ENCODE measurements at regions not wholly inside any gene's neighbourhood (a gene's known extent, or its start where the extent isn't known, plus 50 kb on each side); places are given as distances from the start of the nearest gene placed in this dataset.

DNA sequence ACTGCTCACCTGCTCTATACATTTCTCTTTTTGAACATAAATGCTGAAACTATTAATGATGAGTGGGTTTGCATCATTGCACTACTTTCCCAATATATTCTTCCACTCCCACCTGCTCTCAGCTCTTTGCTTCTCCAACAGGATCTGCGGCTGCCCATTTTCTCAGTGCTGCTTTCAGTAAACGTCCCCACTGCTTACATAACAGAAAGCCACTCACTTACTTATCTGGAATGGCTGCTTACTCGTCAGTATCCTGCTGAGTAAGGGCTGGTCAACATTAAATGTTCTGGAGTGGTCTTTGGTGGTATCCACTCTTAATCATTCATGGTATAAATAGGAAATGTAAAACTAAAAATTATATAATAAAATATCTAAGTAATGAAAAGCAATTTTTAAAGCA, 112.8 kb upstream of the HPF1 start:
- Histone ChIP-seq H2AFZ (ENCODE audit: control insufficient read depth, low read depth, low read length) (no peak overlapping the region), H3K27ac (ENCODE audit: control insufficient read depth, insufficient read depth) (no peak overlapping the region), H4K20me1 (ENCODE audit: control insufficient read depth, insufficient read depth) (no peaks in the 10 kb centered on the region), H3K9me3 (replicated peaks; ENCODE audit: control insufficient read depth, insufficient read depth, low read length) (no peaks in the 10 kb centered on the region), H3K4me1 (ENCODE audit: control insufficient read depth, insufficient read depth, low read length) (no peaks in the 10 kb centered on the region), H3K4me2 (ENCODE audit: control insufficient read depth, insufficient read depth) (no peak overlapping the region), H3K27me3 (replicated peaks in 1 of 2; ENCODE audit: control insufficient read depth in 2 of 2, insufficient read depth in 2 of 2, low read length in 1 of 2) (no peaks in the 10 kb centered on the region), H3K79me2 (ENCODE audit: control insufficient read depth, insufficient read depth, low read length) (no peaks in the 10 kb centered on the region), H3K9ac (ENCODE audit: control insufficient read depth, insufficient read depth, low read length) (no peak overlapping the region), H3K36me3 (ENCODE audit: control insufficient read depth in 2 of 2, insufficient read depth in 2 of 2, low read length in 1 of 2) (no peaks in the 10 kb centered on the region), H3K4me3 (no peak overlapping the region)
- no peak for TF ChIP-seq EED (IDR thresholded peaks at IDR 0.05; ENCODE audit: low read depth)
- TF ChIP-seq REST (IDR thresholded peaks at IDR 0.05; ENCODE audit: low read depth, low read length) = no peak
- TF ChIP-seq EGR1 (IDR thresholded peaks at IDR 0.05; ENCODE audit: borderline replicate concordance in 1 of 2, low read depth in 2 of 2, low read length in 2 of 2) = no peak
- no peak for TF ChIP-seq CBX3 (IDR thresholded peaks at IDR 0.05; ENCODE audit: borderline replicate concordance, low read depth)
- no peak for TF ChIP-seq RELA (IDR thresholded peaks at IDR 0.05; ENCODE audit: borderline replicate concordance, partially characterized antibody)
- TF ChIP-seq SMARCA5 (IDR thresholded peaks at IDR 0.05) = no peak
- no peak for TF ChIP-seq TCF7 (IDR thresholded peaks at IDR 0.05; ENCODE audit: borderline replicate concordance)
- TF ChIP-seq SUZ12 (IDR thresholded peaks at IDR 0.05; ENCODE audit: unreplicated experiment) = no peak
- no peak for TF ChIP-seq KLF5 (IDR thresholded peaks at IDR 0.05; ENCODE audit: partially characterized antibody)
- no peak for TF ChIP-seq FOS (IDR thresholded peaks at IDR 0.05; ENCODE audit: borderline replicate concordance, extremely low read depth, insufficient read length)
- no peak for TF ChIP-seq KAT2A (conservative IDR thresholded peaks at IDR 0.05; ENCODE audit: control insufficient read depth, low read depth, low read length)
- TF ChIP-seq, protein P1, sequence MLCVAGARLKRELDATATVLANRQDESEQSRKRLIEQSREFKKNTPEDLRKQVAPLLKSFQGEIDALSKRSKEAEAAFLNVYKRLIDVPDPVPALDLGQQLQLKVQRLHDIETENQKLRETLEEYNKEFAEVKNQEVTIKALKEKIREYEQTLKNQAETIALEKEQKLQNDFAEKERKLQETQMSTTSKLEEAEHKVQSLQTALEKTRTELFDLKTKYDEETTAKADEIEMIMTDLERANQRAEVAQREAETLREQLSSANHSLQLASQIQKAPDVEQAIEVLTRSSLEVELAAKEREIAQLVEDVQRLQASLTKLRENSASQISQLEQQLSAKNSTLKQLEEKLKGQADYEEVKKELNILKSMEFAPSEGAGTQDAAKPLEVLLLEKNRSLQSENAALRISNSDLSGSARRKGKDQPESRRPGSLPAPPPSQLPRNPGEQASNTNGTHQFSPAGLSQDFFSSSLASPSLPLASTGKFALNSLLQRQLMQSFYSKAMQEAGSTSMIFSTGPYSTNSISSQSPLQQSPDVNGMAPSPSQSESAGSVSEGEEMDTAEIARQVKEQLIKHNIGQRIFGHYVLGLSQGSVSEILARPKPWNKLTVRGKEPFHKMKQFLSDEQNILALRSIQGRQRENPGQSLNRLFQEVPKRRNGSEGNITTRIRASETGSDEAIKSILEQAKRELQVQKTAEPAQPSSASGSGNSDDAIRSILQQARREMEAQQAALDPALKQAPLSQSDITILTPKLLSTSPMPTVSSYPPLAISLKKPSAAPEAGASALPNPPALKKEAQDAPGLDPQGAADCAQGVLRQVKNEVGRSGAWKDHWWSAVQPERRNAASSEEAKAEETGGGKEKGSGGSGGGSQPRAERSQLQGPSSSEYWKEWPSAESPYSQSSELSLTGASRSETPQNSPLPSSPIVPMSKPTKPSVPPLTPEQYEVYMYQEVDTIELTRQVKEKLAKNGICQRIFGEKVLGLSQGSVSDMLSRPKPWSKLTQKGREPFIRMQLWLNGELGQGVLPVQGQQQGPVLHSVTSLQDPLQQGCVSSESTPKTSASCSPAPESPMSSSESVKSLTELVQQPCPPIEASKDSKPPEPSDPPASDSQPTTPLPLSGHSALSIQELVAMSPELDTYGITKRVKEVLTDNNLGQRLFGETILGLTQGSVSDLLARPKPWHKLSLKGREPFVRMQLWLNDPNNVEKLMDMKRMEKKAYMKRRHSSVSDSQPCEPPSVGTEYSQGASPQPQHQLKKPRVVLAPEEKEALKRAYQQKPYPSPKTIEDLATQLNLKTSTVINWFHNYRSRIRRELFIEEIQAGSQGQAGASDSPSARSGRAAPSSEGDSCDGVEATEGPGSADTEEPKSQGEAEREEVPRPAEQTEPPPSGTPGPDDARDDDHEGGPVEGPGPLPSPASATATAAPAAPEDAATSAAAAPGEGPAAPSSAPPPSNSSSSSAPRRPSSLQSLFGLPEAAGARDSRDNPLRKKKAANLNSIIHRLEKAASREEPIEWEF (IDR thresholded peaks at IDR 0.05; ENCODE audit: insufficient replicate concordance, low read depth, low read length) = no peak
- TF ChIP-seq TCF3 (IDR thresholded peaks at IDR 0.05; ENCODE audit: borderline replicate concordance, insufficient read depth, low read depth, low read length) = no peak
- TF ChIP-seq IKZF1 (conservative IDR thresholded peaks at IDR 0.05) = no peak
- TF ChIP-seq JUNB (IDR thresholded peaks at IDR 0.05) = no peak
- TF ChIP-seq RBBP5 (conservative IDR thresholded peaks at IDR 0.05) = no peak
- DNase-seq (ENCODE audit: low read depth, low spot score) = no peak
- no TSS peak for BruUV-seq (replicated peaks)
- no peak for ATAC-seq
- ChIA-PET RAD21 (ENCODE audit: unreplicated experiment) (no interaction called here), SMC1A (ENCODE audit: uncharacterized antibody, unreplicated experiment) (no interaction called here), POLR2A (no interaction called here), CTCF (interaction anchor here (1.6 kb wide), 1 partner anchor 60 kb away, joined by 7 read pairs; no protein-coding TSS in a partner anchor)
- in situ Hi-C loops (cut with MboI) (no loop called here), intact Hi-C loops (cut with micrococcal nuclease; ENCODE audit: unreplicated experiment) (no loop called here)
- WGBS (ENCODE audit: insufficient coverage, insufficient replicate concordance, low lambda C conversion rate, missing lambda C conversion rate) = 30% methylated on average over 3 of the region's 3 CpGs
- no peak for FAIRE-seq

All from GM12878 (cell line).